Right cardiac atrium (tissue), 5 donors: ENCODE measurements at regions not wholly inside any gene's neighbourhood (a gene's known extent, or its start where the extent isn't known, plus 50 kb on each side); places are given as distances from the start of the nearest gene placed in this dataset.
A peak's percentile ranks its signal among the peaks of the same experiment; 100 is the strongest.

ENCODE experiments used
- ATAC-seq, 2 donors: fragments of 200-7000 bp; cut with Tn5 transposase; one replicate each; pipeline versions ENCODE4 v1.8.0 to v1.9.1; 2020; ENCODE audit warnings: moderate library complexity in 2 of 2, mild to moderate bottlenecking in 1 of 2
- DNase-seq, 3 donors: peaks; one replicate each; pipeline ENCODE4 v3.0.0-alpha.2; 2020
- H3K27ac ChIP-seq: one replicate; pipeline ENCODE4 v1.5.1; 2013; ENCODE audit warnings: mild to moderate bottlenecking, low read length, control low read depth, moderate library complexity
- H3K27me3 ChIP-seq: one replicate; pipeline ENCODE4 v1.6.1; 2013; ENCODE audit not compliant: control insufficient read depth, insufficient read depth
- H3K4me1 ChIP-seq: one replicate; pipeline ENCODE4 v1.6.1; 2013; ENCODE audit warnings: low read length; ENCODE audit not compliant: control insufficient read depth, insufficient read depth
- H3K4me3 ChIP-seq: one replicate; pipeline ENCODE4 v1.5.1; 2013; ENCODE audit warnings: low read length, control low read depth
- H3K9me3 ChIP-seq: one replicate; pipeline ENCODE4 v1.6.1; 2013; ENCODE audit warnings: low read length; ENCODE audit not compliant: control insufficient read depth
- WGBS: extraction: QIAGEN DNeasy Blood & Tissue Kit; methylation state at CpG from one replicate; pipeline ENCODE4 v1.1.7; 2013; 5-methylcytosine and 5-hydroxymethylcytosine counted together
- intact Hi-C, 4 donors: fragments of 100-400 bp; cut with DNase I; formaldehyde crosslinking; loops; one replicate each; pipeline versions ENCODE4 v1.11.0 to v1.14.0; 2022 to 2023
- donor health status: healthy with polysubstance abuse.
- donor health status: DM: no; HTN: yes; CAD: no.
- donor health status: DM: no; HTN: no; CAD: no.
- donor health status: DM: no; HTN: yes; CAD: no; lungs with severe emphysema.
- donor health status: DM: yes; HTN: yes; CAD: no.

DNA sequence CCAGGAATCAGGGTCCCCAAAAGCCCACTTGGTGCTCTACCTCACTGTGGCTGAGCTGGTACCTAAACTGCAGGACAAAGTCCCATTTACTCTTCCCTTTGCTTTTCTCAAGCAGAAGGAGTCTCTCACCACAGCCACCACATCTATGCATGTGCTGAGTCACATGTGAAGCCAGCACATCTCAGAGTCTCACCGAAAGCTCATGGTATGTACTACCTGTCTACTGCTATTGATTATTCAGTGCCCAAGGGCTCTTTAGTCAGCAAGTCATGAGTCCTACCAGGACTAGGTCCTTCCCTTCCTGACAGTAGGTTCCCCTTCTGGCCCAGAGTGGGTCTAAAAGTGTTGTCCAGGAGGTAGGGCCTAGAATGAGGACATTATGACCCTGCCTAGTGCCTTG, 130.7 kb upstream of the NTRK2 start:
- ATAC-seq (no peak), DNase-seq (no peak)
- 98% methylated on average over 1 of the region's 1 CpG for WGBS
- Histone ChIP-seq H3K9me3 (no peaks in the 10 kb centered on the region), H3K4me1 (no peaks in the 10 kb centered on the region), H3K27me3 (no peaks in the 10 kb centered on the region), H3K27ac (no peak overlapping the region), H3K4me3 (no peak overlapping the region)
- intact Hi-C loops, result no loop called here

GRCh38 chr9:84542554-84542953, 127.0 kb upstream of the NTRK2 start:
- no peak for DNase-seq
- Histone ChIP-seq H3K27me3 (no peaks in the 10 kb centered on the region), H3K9me3 (no peaks in the 10 kb centered on the region), H3K27ac (no peak overlapping the region), H3K4me3 (no peak overlapping the region), H3K4me1 (no peaks in the 10 kb centered on the region)
- 69% methylated on average over 3 of the region's 3 CpGs for WGBS
- no peak for ATAC-seq
- intact Hi-C loops, result no loop called here

DNA sequence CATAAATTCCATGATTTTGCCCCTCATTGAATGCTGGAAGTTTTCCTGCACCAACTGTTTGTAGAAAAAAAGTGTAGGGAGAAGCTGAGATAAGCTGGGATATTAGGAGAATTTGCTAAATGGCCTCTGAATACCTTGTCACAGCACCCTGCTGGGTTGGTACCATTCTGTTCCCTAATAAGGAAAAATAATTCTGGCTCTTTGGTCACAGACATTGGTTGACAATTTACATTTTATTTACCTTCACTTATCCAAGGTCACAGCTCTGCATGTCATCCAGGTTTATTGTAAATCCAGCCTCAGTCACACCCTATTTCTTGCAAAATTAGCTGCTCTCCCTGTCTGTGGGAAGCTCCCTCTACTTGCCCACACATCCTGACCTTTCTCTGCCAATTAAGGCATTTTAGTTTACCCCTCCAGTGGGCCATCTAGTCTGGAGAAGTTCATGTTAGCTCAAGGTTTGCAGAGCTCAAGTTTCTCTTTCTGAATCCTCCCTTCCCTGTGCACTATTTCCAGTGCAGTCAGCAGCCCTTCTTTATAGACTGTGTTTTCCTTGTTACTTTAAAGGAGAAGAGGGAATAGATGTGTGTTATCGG, 115.4 kb upstream of the NTRK2 start:
- H3K27me3 ChIP-seq, result no peaks in the 10 kb centered on the region
- H3K27ac ChIP-seq, result no peak overlapping the region
- H3K4me1 ChIP-seq, result no peaks in the 10 kb centered on the region
- ATAC-seq (no peak), DNase-seq (no peak)
- 67% methylated on average over 1 of the region's 1 CpG for WGBS
- intact Hi-C loops, result no loop called here
- H3K9me3 ChIP-seq, result no peaks in the 10 kb centered on the region
- H3K4me3 ChIP-seq, result no peak overlapping the region

- DNase-seq (no peak), ATAC-seq (no peak)
- Histone ChIP-seq H3K27ac (no peak overlapping the region), H3K27me3 (no peaks in the 10 kb centered on the region), H3K4me3 (no peak overlapping the region), H3K4me1 (no peaks in the 10 kb centered on the region), H3K9me3 (no peaks in the 10 kb centered on the region)
- 42% methylated on average over 1 of the region's 1 CpG for WGBS
- intact Hi-C loops, result no loop called here
Observed at GRCh38 chr9:84556556-84556955, 113.0 kb upstream of the NTRK2 start.

- no peaks in the 10 kb centered on the region for H3K4me1 ChIP-seq
- no peaks in the 10 kb centered on the region for H3K27me3 ChIP-seq
- H3K9me3 ChIP-seq, result no peaks in the 10 kb centered on the region
- 50% methylated on average over 4 of the region's 4 CpGs for WGBS
- intact Hi-C loops, result no loop called here
- ATAC-seq (peak in 1 of 2 donors; percentile 52), DNase-seq (no peak)
- H3K4me3 ChIP-seq, result no peak overlapping the region
- H3K27ac ChIP-seq, result no peak overlapping the region
Observed at GRCh38 chr9:84557751-84558150, 111.8 kb upstream of the NTRK2 start.

DNA sequence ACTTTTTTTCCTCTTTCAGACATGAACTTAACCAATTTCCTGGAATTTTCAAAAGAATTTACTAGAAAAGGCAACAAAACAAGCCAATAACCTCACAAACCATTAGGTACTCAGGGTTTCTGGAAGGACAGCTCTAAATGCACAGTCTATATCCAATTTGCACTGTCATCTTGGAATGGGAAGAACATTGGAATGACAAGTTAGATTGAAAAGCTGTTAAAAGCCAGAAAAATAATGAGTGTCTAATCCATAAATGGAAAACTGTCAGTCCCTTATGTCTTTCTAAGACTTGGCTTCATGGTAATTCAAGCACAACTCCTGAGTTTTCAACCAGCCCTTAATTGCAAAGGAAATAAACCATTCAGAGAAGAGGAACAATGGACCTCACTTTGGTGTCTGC, 105.8 kb upstream of the NTRK2 start:
- DNase-seq (no peak), ATAC-seq (no peak)
- no peaks in the 10 kb centered on the region for H3K4me1 ChIP-seq
- no peaks in the 10 kb centered on the region for H3K27me3 ChIP-seq
- no peak overlapping the region for H3K27ac ChIP-seq
- no peaks in the 10 kb centered on the region for H3K9me3 ChIP-seq
- intact Hi-C loops, result no loop called here
- H3K4me3 ChIP-seq, result no peak overlapping the region

- H3K27ac ChIP-seq, result no peak overlapping the region
- H3K9me3 ChIP-seq, result no peaks in the 10 kb centered on the region
- DNase-seq (no peak), ATAC-seq (no peak)
- H3K27me3 ChIP-seq, result no peaks in the 10 kb centered on the region
- intact Hi-C loops, result no loop called here
- no peaks in the 10 kb centered on the region for H3K4me1 ChIP-seq
- 73% methylated on average over 1 of the region's 1 CpG for WGBS
- no peak overlapping the region for H3K4me3 ChIP-seq
Observed at GRCh38 chr9:84567805-84568204, 101.7 kb upstream of the NTRK2 start.

DNA sequence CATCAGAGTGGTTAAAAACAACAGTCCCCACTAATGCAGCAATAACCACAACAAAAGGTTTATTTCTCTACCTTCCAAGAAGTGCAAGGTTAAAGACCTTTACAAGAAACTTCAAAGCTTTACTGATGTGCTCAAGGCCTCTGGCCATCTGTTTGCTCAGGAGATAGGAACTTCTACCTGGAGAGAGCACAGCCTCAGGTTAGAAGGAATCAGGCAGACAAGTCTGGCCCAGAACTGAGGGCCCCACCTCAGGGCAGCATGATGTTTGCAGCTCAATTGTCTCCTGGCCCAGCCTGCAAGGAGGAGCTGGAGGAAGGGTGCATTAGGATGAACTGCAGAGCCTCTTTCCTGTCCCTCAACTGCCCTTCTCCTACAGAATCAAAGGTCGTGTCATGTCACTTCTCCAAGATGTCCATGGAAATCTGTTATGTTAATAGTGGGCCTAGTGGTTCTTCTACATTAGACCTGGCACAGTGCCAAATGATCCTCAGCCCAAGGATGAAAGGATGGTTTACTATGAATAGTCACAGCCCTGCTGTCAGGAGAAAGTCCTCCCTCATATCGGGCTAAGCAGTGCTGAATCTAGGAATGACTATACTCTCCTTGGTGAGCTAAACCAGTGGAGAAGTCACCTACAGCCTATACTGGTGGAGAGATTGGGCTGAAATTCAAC, 98.9 kb upstream of the NTRK2 start:
- Histone ChIP-seq H3K27me3 (no peaks in the 10 kb centered on the region), H3K4me1 (no peaks in the 10 kb centered on the region), H3K9me3 (no peaks in the 10 kb centered on the region), H3K4me3 (no peak overlapping the region), H3K27ac (no peak overlapping the region)
- DNase-seq (no peak), ATAC-seq (no peak)
- WGBS, result 70% methylated on average over 2 of the region's 2 CpGs
- intact Hi-C loops, result no loop called here

DNA sequence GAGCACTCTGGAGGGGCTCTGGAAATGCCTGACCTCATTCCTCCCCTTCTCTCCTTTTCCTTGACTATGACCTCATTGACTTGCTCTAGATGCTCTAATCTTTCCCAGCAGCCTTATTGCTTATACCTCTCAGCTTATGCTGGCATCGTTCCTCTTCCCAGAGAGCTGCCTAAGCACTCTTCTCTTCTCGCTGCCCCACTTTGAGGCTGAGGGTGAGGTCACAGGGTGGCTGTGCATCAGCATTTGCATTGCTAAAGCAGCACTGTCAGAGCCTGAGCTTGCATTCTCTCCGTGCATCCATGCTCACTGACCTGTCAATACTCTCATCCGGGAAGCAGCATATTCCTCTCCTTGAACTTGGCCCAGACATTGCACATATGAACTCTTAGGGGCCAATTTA, 96.4 kb upstream of the NTRK2 start:
- 53% methylated on average over 4 of the region's 4 CpGs for WGBS
- intact Hi-C loops, result no loop called here

GRCh38 chr9:84575705-84576104, 93.8 kb upstream of the NTRK2 start:
- no peak overlapping the region for H3K4me3 ChIP-seq
- no peaks in the 10 kb centered on the region for H3K27me3 ChIP-seq
- no peaks in the 10 kb centered on the region for H3K4me1 ChIP-seq
- intact Hi-C loops, result no loop called here
- H3K9me3 ChIP-seq, result no peaks in the 10 kb centered on the region
- ATAC-seq (no peak), DNase-seq (no peak)
- no peak overlapping the region for H3K27ac ChIP-seq
- 82% methylated on average over 4 of the region's 4 CpGs for WGBS

More for the DNA sequence above, 96.4 kb upstream of the NTRK2 start:
- no peak for DNase-seq
- no peak overlapping the region for H3K4me3 ChIP-seq
- no peaks in the 10 kb centered on the region for H3K9me3 ChIP-seq
- H3K27ac ChIP-seq, result no peak overlapping the region
- no peaks in the 10 kb centered on the region for H3K4me1 ChIP-seq
- no peak for ATAC-seq
- no peaks in the 10 kb centered on the region for H3K27me3 ChIP-seq

DNA sequence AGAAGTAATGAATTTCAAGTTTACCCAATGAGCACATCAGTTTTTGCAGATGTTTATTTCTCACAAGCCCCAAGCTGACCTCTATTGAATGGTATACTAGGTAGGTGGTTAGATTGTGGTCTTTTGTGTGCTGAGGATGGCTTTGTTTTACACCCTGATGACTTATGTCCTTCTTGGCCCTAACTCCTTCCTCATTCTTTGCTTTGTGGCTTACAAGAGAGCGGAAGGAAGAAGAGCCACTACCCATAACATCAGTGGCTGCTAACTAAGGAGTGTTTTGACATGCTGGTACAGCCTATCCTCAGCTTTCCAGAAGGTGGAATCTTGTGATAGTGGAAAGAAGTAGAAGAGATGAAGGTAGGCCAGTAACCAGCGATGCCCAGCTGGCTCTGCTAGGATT, 85.7 kb upstream of the NTRK2 start:
- Histone ChIP-seq H3K27ac (no peak overlapping the region), H3K9me3 (no peaks in the 10 kb centered on the region), H3K27me3 (no peaks in the 10 kb centered on the region), H3K4me1 (no peaks in the 10 kb centered on the region), H3K4me3 (no peak overlapping the region)
- no peak for DNase-seq
- no peak for ATAC-seq
- intact Hi-C loops, result no loop called here
- WGBS, result 85% methylated on average over 2 of the region's 2 CpGs

GRCh38 chr9:84586662-84587061, 82.9 kb upstream of the NTRK2 start:
- WGBS, result 62% methylated on average over 3 of the region's 3 CpGs
- ATAC-seq (no peak), DNase-seq (no peak)
- Histone ChIP-seq H3K4me3 (no peak overlapping the region), H3K4me1 (no peaks in the 10 kb centered on the region), H3K27me3 (no peaks in the 10 kb centered on the region), H3K9me3 (no peaks in the 10 kb centered on the region), H3K27ac (no peak overlapping the region)
- intact Hi-C loops, result no loop called here
